ENCODE measurements at regions not wholly inside any gene's neighbourhood (a gene's known extent, or its start where the extent isn't known, plus 50 kb on each side); places are given as distances from the start of the nearest gene placed in this dataset.

GRCh38 chr4:125705681-125706080, 390.9 kb downstream of the FAT4 start:
- BruUV-seq (replicated peaks): no TSS peak
- DNase-seq (ENCODE audit: low read depth, low spot score): no peak
- no peak for FAIRE-seq
- Histone ChIP-seq H3K4me2 (ENCODE audit: control insufficient read depth, insufficient read depth) (no peak overlapping the region), H3K9me3 (replicated peaks; ENCODE audit: control insufficient read depth, insufficient read depth, low read length) (no peaks in the 10 kb centered on the region), H3K36me3 (ENCODE audit: control insufficient read depth in 2 of 2, insufficient read depth in 2 of 2, low read length in 1 of 2) (no peaks in the 10 kb centered on the region), H3K79me2 (ENCODE audit: control insufficient read depth, insufficient read depth, low read length) (no peaks in the 10 kb centered on the region), H3K27me3 (replicated peaks in 1 of 2; ENCODE audit: control insufficient read depth in 2 of 2, insufficient read depth in 2 of 2, low read length in 1 of 2) (no peaks in the 10 kb centered on the region), H3K9ac (ENCODE audit: control insufficient read depth, insufficient read depth, low read length) (no peak overlapping the region), H2AFZ (ENCODE audit: control insufficient read depth, low read depth, low read length) (no peak overlapping the region), H3K4me1 (ENCODE audit: control insufficient read depth, insufficient read depth, low read length) (no peaks in the 10 kb centered on the region), H3K4me3 (no peak overlapping the region), H3K27ac (ENCODE audit: control insufficient read depth, insufficient read depth) (no peak overlapping the region), H4K20me1 (ENCODE audit: control insufficient read depth, insufficient read depth) (no peaks in the 10 kb centered on the region)
- in situ Hi-C loops (cut with MboI) (no loop called here), intact Hi-C loops (cut with micrococcal nuclease; ENCODE audit: unreplicated experiment) (no loop called here)
- SMC1A ChIA-PET (ENCODE audit: uncharacterized antibody, unreplicated experiment): no interaction called here
- TF ChIP-seq SMC3 (IDR thresholded peaks at IDR 0.05; ENCODE audit: borderline replicate concordance, low read length): no peak
- TF ChIP-seq, protein P1, sequence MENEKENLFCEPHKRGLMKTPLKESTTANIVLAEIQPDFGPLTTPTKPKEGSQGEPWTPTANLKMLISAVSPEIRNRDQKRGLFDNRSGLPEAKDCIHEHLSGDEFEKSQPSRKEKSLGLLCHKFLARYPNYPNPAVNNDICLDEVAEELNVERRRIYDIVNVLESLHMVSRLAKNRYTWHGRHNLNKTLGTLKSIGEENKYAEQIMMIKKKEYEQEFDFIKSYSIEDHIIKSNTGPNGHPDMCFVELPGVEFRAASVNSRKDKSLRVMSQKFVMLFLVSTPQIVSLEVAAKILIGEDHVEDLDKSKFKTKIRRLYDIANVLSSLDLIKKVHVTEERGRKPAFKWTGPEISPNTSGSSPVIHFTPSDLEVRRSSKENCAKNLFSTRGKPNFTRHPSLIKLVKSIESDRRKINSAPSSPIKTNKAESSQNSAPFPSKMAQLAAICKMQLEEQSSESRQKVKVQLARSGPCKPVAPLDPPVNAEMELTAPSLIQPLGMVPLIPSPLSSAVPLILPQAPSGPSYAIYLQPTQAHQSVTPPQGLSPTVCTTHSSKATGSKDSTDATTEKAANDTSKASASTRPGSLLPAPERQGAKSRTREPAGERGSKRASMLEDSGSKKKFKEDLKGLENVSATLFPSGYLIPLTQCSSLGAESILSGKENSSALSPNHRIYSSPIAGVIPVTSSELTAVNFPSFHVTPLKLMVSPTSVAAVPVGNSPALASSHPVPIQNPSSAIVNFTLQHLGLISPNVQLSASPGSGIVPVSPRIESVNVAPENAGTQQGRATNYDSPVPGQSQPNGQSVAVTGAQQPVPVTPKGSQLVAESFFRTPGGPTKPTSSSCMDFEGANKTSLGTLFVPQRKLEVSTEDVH (IDR thresholded peaks at IDR 0.05; ENCODE audit: low read depth, partially characterized antibody): no peak
- no peak for TF ChIP-seq RFX5 (IDR thresholded peaks at IDR 0.05; ENCODE audit: low read depth, low read length)
- no peak for TF ChIP-seq HDAC2 (IDR thresholded peaks at IDR 0.05)
- CTCF ChIA-PET: no interaction called here
- POLR2A ChIA-PET: no interaction called here
- ATAC-seq: no peak
- RAD21 ChIA-PET (ENCODE audit: unreplicated experiment): no interaction called here
- WGBS (ENCODE audit: insufficient coverage, insufficient replicate concordance, low lambda C conversion rate, missing lambda C conversion rate): 44% methylated on average over 1 of the region's 1 CpG

DNA sequence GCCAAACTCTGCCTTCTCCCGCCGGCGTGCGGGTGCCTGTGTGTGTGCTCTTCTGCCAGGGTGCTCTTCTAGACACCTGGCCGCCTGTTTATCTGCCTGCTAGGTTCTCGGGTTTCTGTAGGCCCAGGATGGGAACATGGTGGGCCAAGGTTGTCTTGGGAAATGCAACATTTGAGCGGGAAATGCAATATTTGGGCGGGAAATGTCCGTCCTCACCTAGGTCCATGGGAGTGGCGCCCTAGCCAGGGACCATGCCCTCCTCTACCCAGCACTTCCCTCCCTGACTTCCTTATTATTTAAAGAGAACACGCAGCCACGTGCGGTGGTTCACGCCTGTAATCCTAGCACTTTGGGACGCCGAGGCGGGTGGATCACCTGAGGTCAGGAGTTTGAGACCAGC, 392.6 kb downstream of the FAT4 start:
- H3K4me1 ChIP-seq (ENCODE audit: control insufficient read depth, insufficient read depth, low read length): no peaks in the 10 kb centered on the region
- no peaks in the 10 kb centered on the region for H3K79me2 ChIP-seq (ENCODE audit: control insufficient read depth, insufficient read depth, low read length)
- intact Hi-C loops (cut with micrococcal nuclease; ENCODE audit: unreplicated experiment) (no loop called here), in situ Hi-C loops (cut with MboI) (no loop called here)
- 54% methylated on average over 17 of the region's 17 CpGs for WGBS (ENCODE audit: insufficient coverage, insufficient replicate concordance, low lambda C conversion rate, missing lambda C conversion rate)
- POLR2A ChIA-PET: no interaction called here
- SMC1A ChIA-PET (ENCODE audit: uncharacterized antibody, unreplicated experiment): no interaction called here
- CTCF ChIA-PET: no interaction called here
- DNase-seq (ENCODE audit: low read depth, low spot score): no peak
- H3K27ac ChIP-seq (ENCODE audit: control insufficient read depth, insufficient read depth): no peak overlapping the region
- no peak for FAIRE-seq
- H3K9ac ChIP-seq (ENCODE audit: control insufficient read depth, insufficient read depth, low read length): no peak overlapping the region
- no TSS peak for BruUV-seq (replicated peaks)
- no peak overlapping the region for H3K4me2 ChIP-seq (ENCODE audit: control insufficient read depth, insufficient read depth)
- RAD21 ChIA-PET (ENCODE audit: unreplicated experiment): no interaction called here
- H3K27me3 ChIP-seq (replicated peaks in 1 of 2; ENCODE audit: control insufficient read depth in 2 of 2, insufficient read depth in 2 of 2, low read length in 1 of 2): no peaks in the 10 kb centered on the region
- no peaks in the 10 kb centered on the region for H4K20me1 ChIP-seq (ENCODE audit: control insufficient read depth, insufficient read depth)
- H2AFZ ChIP-seq (ENCODE audit: control insufficient read depth, low read depth, low read length): no peak overlapping the region
- no peaks in the 10 kb centered on the region for H3K36me3 ChIP-seq (ENCODE audit: control insufficient read depth in 2 of 2, insufficient read depth in 2 of 2, low read length in 1 of 2)
- H3K9me3 ChIP-seq (replicated peaks; ENCODE audit: control insufficient read depth, insufficient read depth, low read length): no peaks in the 10 kb centered on the region
- H3K4me3 ChIP-seq: no peak overlapping the region
- no peak for ATAC-seq
- TF ChIP-seq SRF (IDR thresholded peaks at IDR 0.05; ENCODE audit: low read depth in 2 of 2, low read length in 2 of 2) (no peak), HDAC2 (IDR thresholded peaks at IDR 0.05) (no peak), MYB (IDR thresholded peaks at IDR 0.05; ENCODE audit: borderline replicate concordance, low read depth, low read length) (no peak), HCFC1 (IDR thresholded peaks at IDR 0.05; ENCODE audit: low read length) (no peak), BRCA1 (IDR thresholded peaks at IDR 0.05; ENCODE audit: low read depth, low read length) (no peak), FOXM1 (IDR thresholded peaks at IDR 0.05; ENCODE audit: low read depth, low read length) (no peak)
- TF ChIP-seq, protein P2, sequence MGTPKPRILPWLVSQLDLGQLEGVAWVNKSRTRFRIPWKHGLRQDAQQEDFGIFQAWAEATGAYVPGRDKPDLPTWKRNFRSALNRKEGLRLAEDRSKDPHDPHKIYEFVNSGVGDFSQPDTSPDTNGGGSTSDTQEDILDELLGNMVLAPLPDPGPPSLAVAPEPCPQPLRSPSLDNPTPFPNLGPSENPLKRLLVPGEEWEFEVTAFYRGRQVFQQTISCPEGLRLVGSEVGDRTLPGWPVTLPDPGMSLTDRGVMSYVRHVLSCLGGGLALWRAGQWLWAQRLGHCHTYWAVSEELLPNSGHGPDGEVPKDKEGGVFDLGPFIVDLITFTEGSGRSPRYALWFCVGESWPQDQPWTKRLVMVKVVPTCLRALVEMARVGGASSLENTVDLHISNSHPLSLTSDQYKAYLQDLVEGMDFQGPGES (IDR thresholded peaks at IDR 0.05): no peak
